Liver (tissue), 8 donors: ENCODE measurements at regions not wholly inside any gene's neighbourhood (a gene's known extent, or its start where the extent isn't known, plus 50 kb on each side); places are given as distances from the start of the nearest gene placed in this dataset.

ENCODE experiments used
- DNase-seq: peaks from one replicate; pipeline ENCODE4 v3.0.0-alpha.2; 2017; ENCODE audit warnings: low spot score
- H3K27ac ChIP-seq, 2 donors: one replicate each; pipeline ENCODE4 v1.7.0; 2013; ENCODE audit warnings: inconsistent platforms in 2 of 2, low read length in 2 of 2, control low read depth in 1 of 2, low read depth in 1 of 2, mild to moderate bottlenecking in 1 of 2
- H3K27me3 ChIP-seq, 4 donors: one replicate each; pipeline versions ENCODE4 v1.6.1 to v1.7.0; 2013; ENCODE audit warnings: low read length in 3 of 4, inconsistent platforms in 1 of 4, mild to moderate bottlenecking in 1 of 4, moderate library complexity in 1 of 4; ENCODE audit not compliant: control insufficient read depth in 4 of 4, insufficient read depth in 4 of 4
- H3K36me3 ChIP-seq, 4 donors: one replicate each; pipeline versions ENCODE4 v1.6.1 to v1.7.0; 2013; ENCODE audit warnings: low read length in 3 of 4, mild to moderate bottlenecking in 3 of 4, low read depth in 1 of 4, moderate library complexity in 1 of 4; ENCODE audit not compliant: control insufficient read depth in 4 of 4, insufficient read depth in 3 of 4
- H3K4me1 ChIP-seq, 4 donors: one replicate each; pipeline versions ENCODE4 v1.6.1 to v1.7.0; 2013; ENCODE audit warnings: low read length in 3 of 4, mild to moderate bottlenecking in 3 of 4, moderate library complexity in 1 of 4; ENCODE audit not compliant: control insufficient read depth in 4 of 4, insufficient read depth in 4 of 4
- H3K4me3 ChIP-seq, 3 donors: one replicate each; pipeline versions ENCODE4 v1.6.1 to v1.7.0; 2013; ENCODE audit warnings: low read length in 3 of 3, control low read depth in 1 of 3, low read depth in 1 of 3, mild to moderate bottlenecking in 1 of 3
- H3K9ac ChIP-seq, 2 donors: one replicate each; pipeline ENCODE4 v1.7.0; 2013; ENCODE audit warnings: low read length in 2 of 2, mild to moderate bottlenecking in 2 of 2, moderate library complexity in 2 of 2, control low read depth in 1 of 2, low read depth in 1 of 2
- H3K9me3 ChIP-seq, 4 donors: one replicate each; pipeline versions ENCODE4 v1.6.1 to v1.7.0; 2013; ENCODE audit warnings: low read length in 3 of 4; ENCODE audit not compliant: control insufficient read depth in 4 of 4
- EGR1 ChIP-seq, 2 donors: IDR thresholded peaks; 2 replicates each; pipeline ENCODE4 v1.6.1; 2016 to 2018; ENCODE audit warnings: antibody characterized with exemption in 2 of 2, low read depth in 2 of 2
- FOXA1 ChIP-seq: IDR thresholded peaks from 2 replicates; pipeline ENCODE4 v1.6.1; 2016; ENCODE audit warnings: antibody characterized with exemption
- FOXA2 ChIP-seq: IDR thresholded peaks from 2 replicates; pipeline ENCODE4 v1.6.1; 2016; ENCODE audit warnings: antibody characterized with exemption
- HNF4G ChIP-seq: IDR thresholded peaks from 2 replicates; pipeline ENCODE4 v1.6.1; 2016; ENCODE audit warnings: antibody characterized with exemption
- JUND ChIP-seq, 2 donors: IDR thresholded peaks; 2 replicates each; pipeline ENCODE4 v1.6.1; 2016; ENCODE audit warnings: antibody characterized with exemption in 2 of 2
- NR2F2 ChIP-seq: IDR thresholded peaks from 2 replicates; pipeline ENCODE4 v1.6.1; 2016; ENCODE audit warnings: antibody characterized with exemption
- RAD21 ChIP-seq, 2 donors: IDR thresholded peaks; 2 replicates each; pipeline ENCODE4 v1.6.1; 2016; ENCODE audit warnings: antibody characterized with exemption in 2 of 2, mild to moderate bottlenecking in 2 of 2
- RXRA ChIP-seq, 2 donors: IDR thresholded peaks; 2 replicates each; pipeline ENCODE4 v1.6.1; 2017 to 2018; ENCODE audit warnings: antibody characterized with exemption in 2 of 2, mild to moderate bottlenecking in 1 of 2
- SP1 ChIP-seq: IDR thresholded peaks from 2 replicates; pipeline ENCODE4 v1.6.1; 2018; ENCODE audit warnings: antibody characterized with exemption, mild to moderate bottlenecking
- TAF1 ChIP-seq: conservative IDR thresholded peaks from 2 replicates; pipeline ENCODE4 v1.6.1; 2016; ENCODE audit warnings: antibody characterized with exemption, mild to moderate bottlenecking
- YY1 ChIP-seq: IDR thresholded peaks from 2 replicates; pipeline ENCODE4 v1.6.1; 2016; ENCODE audit warnings: antibody characterized with exemption, mild to moderate bottlenecking
- WGBS: extraction: QIAGEN DNeasy Blood & Tissue Kit; methylation state at CpG from one replicate; pipeline ENCODE4 v1.1.7; 2013; 5-methylcytosine and 5-hydroxymethylcytosine counted together
- TF ChIP-seq, protein P1 (sequence below): fragments of 150-350 bp; IDR thresholded peaks from 2 replicates; pipeline ENCODE4 v1.5.1; 2017; ENCODE audit warnings: improper control_type of control experiment, low read depth, low read length; ENCODE audit not compliant: missing input control
- TF ChIP-seq, protein P2 (sequence below): IDR thresholded peaks from 2 replicates; pipeline ENCODE4 v1.6.1; 2016; ENCODE audit warnings: antibody characterized with exemption
- TF ChIP-seq, protein P3 (sequence below): IDR thresholded peaks from 2 replicates; pipeline ENCODE4 v1.6.1; 2016; ENCODE audit warnings: antibody characterized with exemption
- donor health status: healthy.
- donor health status: healthy.
- donor health status: healthy.
- donor health status: healthy.
- donor health status: healthy.

GRCh38 chr2:236512902-236513435 is 56.7 kb upstream of the ACKR3 start:
- TF ChIP-seq RAD21 (IDR thresholded peaks at IDR 0.05) (peak; percentile 92 to 95), HNF4G (no peak), NR2F2 (peak; percentile 24)
- TF ChIP-seq, protein P1, sequence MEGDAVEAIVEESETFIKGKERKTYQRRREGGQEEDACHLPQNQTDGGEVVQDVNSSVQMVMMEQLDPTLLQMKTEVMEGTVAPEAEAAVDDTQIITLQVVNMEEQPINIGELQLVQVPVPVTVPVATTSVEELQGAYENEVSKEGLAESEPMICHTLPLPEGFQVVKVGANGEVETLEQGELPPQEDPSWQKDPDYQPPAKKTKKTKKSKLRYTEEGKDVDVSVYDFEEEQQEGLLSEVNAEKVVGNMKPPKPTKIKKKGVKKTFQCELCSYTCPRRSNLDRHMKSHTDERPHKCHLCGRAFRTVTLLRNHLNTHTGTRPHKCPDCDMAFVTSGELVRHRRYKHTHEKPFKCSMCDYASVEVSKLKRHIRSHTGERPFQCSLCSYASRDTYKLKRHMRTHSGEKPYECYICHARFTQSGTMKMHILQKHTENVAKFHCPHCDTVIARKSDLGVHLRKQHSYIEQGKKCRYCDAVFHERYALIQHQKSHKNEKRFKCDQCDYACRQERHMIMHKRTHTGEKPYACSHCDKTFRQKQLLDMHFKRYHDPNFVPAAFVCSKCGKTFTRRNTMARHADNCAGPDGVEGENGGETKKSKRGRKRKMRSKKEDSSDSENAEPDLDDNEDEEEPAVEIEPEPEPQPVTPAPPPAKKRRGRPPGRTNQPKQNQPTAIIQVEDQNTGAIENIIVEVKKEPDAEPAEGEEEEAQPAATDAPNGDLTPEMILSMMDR = peak; percentile 81
- H3K27me3 ChIP-seq = peaks cover 0 to 4% (median 0%) of the 10 kb centered on the region in 4 donors
- H3K4me3 ChIP-seq = no peak overlapping the region
- no peaks in the 10 kb centered on the region for H3K9me3 ChIP-seq
- H3K27ac ChIP-seq = no peak overlapping the region
- no peaks in the 10 kb centered on the region for H3K36me3 ChIP-seq
- 23% methylated on average over 7 of the region's 7 CpGs for WGBS
- no peak overlapping the region for H3K9ac ChIP-seq
- peak; percentile 45 for DNase-seq
- no peaks in the 10 kb centered on the region for H3K4me1 ChIP-seq

DNA sequence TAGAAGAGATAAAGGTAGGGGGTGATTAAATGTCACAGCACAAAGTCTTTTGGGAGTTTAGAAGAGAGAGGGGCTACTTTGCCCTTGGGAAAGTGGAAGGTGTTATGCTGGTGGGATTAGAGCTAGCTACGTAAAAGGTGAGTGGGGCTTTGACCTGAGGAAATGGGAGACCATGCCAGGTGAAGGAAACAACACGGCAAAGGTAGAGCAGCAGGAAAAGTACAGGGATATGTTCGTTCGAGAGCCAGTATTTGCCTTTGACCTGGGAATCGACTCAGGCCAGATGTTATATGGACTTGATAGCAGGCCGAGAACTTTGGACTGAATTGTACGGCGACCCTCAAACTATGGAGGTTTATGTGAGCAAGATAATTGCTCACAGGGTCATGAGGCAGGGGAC is 55.7 kb upstream of the ACKR3 start:
- WGBS = 84% methylated on average over 8 of the region's 8 CpGs
- no peak overlapping the region for H3K27ac ChIP-seq
- no peak for DNase-seq
- no peaks in the 10 kb centered on the region for H3K36me3 ChIP-seq
- no peaks in the 10 kb centered on the region for H3K9me3 ChIP-seq
- no peak overlapping the region for H3K9ac ChIP-seq
- H3K4me3 ChIP-seq = no peak overlapping the region
- H3K4me1 ChIP-seq = no peaks in the 10 kb centered on the region
- no peaks in the 10 kb centered on the region for H3K27me3 ChIP-seq
- TF ChIP-seq HNF4G = no peak
- no peak for TF ChIP-seq TAF1
- TF ChIP-seq FOXA2 = no peak
- TF ChIP-seq, protein P2, sequence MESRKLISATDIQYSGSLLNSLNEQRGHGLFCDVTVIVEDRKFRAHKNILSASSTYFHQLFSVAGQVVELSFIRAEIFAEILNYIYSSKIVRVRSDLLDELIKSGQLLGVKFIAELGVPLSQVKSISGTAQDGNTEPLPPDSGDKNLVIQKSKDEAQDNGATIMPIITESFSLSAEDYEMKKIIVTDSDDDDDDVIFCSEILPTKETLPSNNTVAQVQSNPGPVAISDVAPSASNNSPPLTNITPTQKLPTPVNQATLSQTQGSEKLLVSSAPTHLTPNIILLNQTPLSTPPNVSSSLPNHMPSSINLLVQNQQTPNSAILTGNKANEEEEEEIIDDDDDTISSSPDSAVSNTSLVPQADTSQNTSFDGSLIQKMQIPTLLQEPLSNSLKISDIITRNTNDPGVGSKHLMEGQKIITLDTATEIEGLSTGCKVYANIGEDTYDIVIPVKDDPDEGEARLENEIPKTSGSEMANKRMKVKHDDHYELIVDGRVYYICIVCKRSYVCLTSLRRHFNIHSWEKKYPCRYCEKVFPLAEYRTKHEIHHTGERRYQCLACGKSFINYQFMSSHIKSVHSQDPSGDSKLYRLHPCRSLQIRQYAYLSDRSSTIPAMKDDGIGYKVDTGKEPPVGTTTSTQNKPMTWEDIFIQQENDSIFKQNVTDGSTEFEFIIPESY = no peak
- no peak for TF ChIP-seq FOXA1
- no peak for TF ChIP-seq RXRA (IDR thresholded peaks at IDR 0.05)
- TF ChIP-seq, protein P3, sequence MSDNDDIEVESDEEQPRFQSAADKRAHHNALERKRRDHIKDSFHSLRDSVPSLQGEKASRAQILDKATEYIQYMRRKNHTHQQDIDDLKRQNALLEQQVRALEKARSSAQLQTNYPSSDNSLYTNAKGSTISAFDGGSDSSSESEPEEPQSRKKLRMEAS = no peak
- no peak for TF ChIP-seq NR2F2
- TF ChIP-seq, protein P1 = no peak

DNA sequence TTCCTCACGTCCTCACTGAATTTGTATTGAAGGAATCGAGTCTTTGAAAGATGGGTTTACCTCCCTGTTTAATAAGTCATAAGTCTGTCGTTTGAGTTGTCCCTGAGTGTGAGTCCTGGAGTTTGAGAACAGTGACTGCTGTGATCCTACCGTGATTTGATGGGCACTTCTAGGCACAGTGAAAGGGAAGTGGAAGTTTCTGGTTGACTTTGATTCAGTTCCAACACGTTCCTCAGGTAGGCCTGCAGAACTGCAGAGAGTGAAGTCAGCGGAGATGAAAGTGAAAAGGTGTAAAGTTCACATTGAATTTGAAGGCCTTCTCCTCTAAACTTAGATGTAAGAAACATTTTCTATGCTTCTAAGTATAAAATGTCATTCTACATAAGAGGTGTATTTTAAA is 52.9 kb upstream of the ACKR3 start:
- no peaks in the 10 kb centered on the region for H3K27me3 ChIP-seq
- no peak for TF ChIP-seq EGR1 (IDR thresholded peaks at IDR 0.05; ENCODE audit: low read depth in 2 of 2)
- TF ChIP-seq FOXA1 = no peak
- TF ChIP-seq, protein P2 = no peak
- no peak for TF ChIP-seq RAD21 (IDR thresholded peaks at IDR 0.05)
- no peak for TF ChIP-seq FOXA2
- no peak for TF ChIP-seq SP1
- no peak for TF ChIP-seq YY1
- TF ChIP-seq JUND (IDR thresholded peaks at IDR 0.05) = no peak
- TF ChIP-seq, protein P1 = no peak
- H3K36me3 ChIP-seq = no peaks in the 10 kb centered on the region
- no peak overlapping the region for H3K9ac ChIP-seq
- H3K27ac ChIP-seq = no peak overlapping the region
- 88% methylated on average over 6 of the region's 6 CpGs for WGBS
- no peak for DNase-seq
- no peaks in the 10 kb centered on the region for H3K9me3 ChIP-seq
- no peaks in the 10 kb centered on the region for H3K4me1 ChIP-seq
- H3K4me3 ChIP-seq = no peak overlapping the region
